Smooth muscle cell (in vitro differentiated cells): ENCODE measurements at regions not wholly inside any gene's neighbourhood (a gene's known extent, or its start where the extent isn't known, plus 50 kb on each side); places are given as distances from the start of the nearest gene placed in this dataset.

Experiments
- DNase-seq: peaks from one replicate; lab custom pipeline; 2025; ENCODE audit not compliant: unreplicated experiment; lab: John Stamatoyannopoulos, UW
- H2AFZ ChIP-seq: fragments of 200-600 bp; sonication (generic); 2 replicates; pipeline ENCODE4 v1.6.0; 2016; ENCODE audit warnings: antibody characterized with exemption, low read depth, mild to moderate bottlenecking
- H3F3A ChIP-seq: fragments of 200-600 bp; sonication (generic); 2 replicates; pipeline ENCODE4 v1.6.0; 2017; ENCODE audit warnings: antibody characterized with exemption, low read depth
- H3K27ac ChIP-seq: fragments of 200-600 bp; sonication (generic); 2 replicates; pipeline ENCODE4 v1.5.1; 2016; ENCODE audit warnings: low read depth, mild to moderate bottlenecking
- H3K27me3 ChIP-seq: fragments of 200-600 bp; sonication (generic); 2 replicates; pipeline ENCODE4 v1.6.1; 2016; ENCODE audit warnings: low read depth, mild to moderate bottlenecking
- H3K36me3 ChIP-seq: fragments of 200-600 bp; sonication (generic); 2 replicates; pipeline ENCODE4 v1.5.1; 2016; ENCODE audit warnings: low read depth
- H3K4me1 ChIP-seq: fragments of 200-600 bp; sonication (generic); 2 replicates; pipeline ENCODE4 v1.5.1; 2016; ENCODE audit warnings: low read depth
- H3K4me2 ChIP-seq: fragments of 200-600 bp; sonication (generic); 2 replicates; pipeline ENCODE4 v1.6.0; 2016; ENCODE audit warnings: mild to moderate bottlenecking
- H3K4me3 ChIP-seq: fragments of 200-600 bp; sonication (generic); 2 replicates; pipeline ENCODE4 v1.5.1; 2016; ENCODE audit warnings: mild to moderate bottlenecking
- H3K79me2 ChIP-seq: fragments of 200-600 bp; sonication (generic); 2 replicates; pipeline ENCODE4 v1.6.0; 2016; ENCODE audit warnings: low read depth, mild to moderate bottlenecking
- H3K9ac ChIP-seq: fragments of 200-600 bp; sonication (generic); 2 replicates; pipeline ENCODE4 v1.6.0; 2016; ENCODE audit warnings: low read depth
- H3K9me3 ChIP-seq: fragments of 200-600 bp; sonication (generic); replicated peaks from 2 replicates; pipeline ENCODE4 v1.5.1; 2016; ENCODE audit warnings: low read depth
- H4K20me1 ChIP-seq: fragments of 200-600 bp; sonication (generic); 2 replicates; pipeline ENCODE4 v1.6.0; 2016; ENCODE audit warnings: low read depth
- CTCF ChIP-seq: fragments of 200-600 bp; sonication (generic); IDR thresholded peaks from 2 replicates; pipeline ENCODE4 v1.5.1; 2017; ENCODE audit warnings: borderline replicate concordance, mild to moderate bottlenecking, antibody characterized with exemption; ENCODE audit not compliant: insufficient read depth, poor library complexity, severe bottlenecking
- WGBS: methylation state at CpG from one replicate; pipeline ENCODE4 v1.1.7; 2016; ENCODE audit warnings: low lambda C conversion rate; 5-methylcytosine and 5-hydroxymethylcytosine counted together

DNA sequence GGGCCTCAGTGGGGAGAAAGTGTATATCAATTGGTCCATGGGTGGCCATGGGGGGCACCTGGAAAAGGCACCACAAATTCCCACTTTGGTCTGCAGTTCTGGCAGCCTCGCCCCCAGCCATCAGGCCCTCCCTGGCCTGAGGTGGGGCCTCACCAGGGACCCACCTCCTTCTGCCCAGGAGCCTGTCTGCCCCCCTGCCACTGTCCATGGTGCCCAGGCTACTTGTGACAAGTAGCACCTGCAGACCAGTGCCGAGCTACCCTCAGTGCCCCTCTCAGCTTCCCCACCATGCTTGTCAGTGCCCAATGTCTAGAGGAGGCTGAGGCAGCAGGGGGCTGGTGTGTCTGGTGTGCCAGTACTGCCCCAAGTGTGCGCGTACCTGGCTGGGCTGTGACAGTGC, 87.1 kb upstream of the PAXBP1 start:
- Histone ChIP-seq H3K4me3 (no peak overlapping the region), H4K20me1 (no peaks in the 10 kb centered on the region), H3K9ac (no peak overlapping the region), H3K4me1 (no peaks in the 10 kb centered on the region), H2AFZ (no peak overlapping the region), H3K27ac (no peak overlapping the region), H3K9me3 (peaks cover 3% of the 10 kb centered on the region), H3K79me2 (no peaks in the 10 kb centered on the region), H3F3A (no peaks in the 10 kb centered on the region), H3K27me3 (peaks cover 13% of the 10 kb centered on the region), H3K4me2 (no peak overlapping the region), H3K36me3 (no peaks in the 10 kb centered on the region)
- WGBS = 98% methylated on average over 4 of the region's 4 CpGs
- no peak for TF ChIP-seq CTCF
- DNase-seq = no peak

- Histone ChIP-seq H2AFZ (no peak overlapping the region), H3K4me2 (no peak overlapping the region), H3K36me3 (no peaks in the 10 kb centered on the region), H3K9ac (no peak overlapping the region), H3K27ac (no peak overlapping the region), H3K4me1 (no peaks in the 10 kb centered on the region), H4K20me1 (no peaks in the 10 kb centered on the region), H3F3A (no peaks in the 10 kb centered on the region), H3K4me3 (no peak overlapping the region), H3K27me3 (peaks cover 13% of the 10 kb centered on the region), H3K9me3 (no peaks in the 10 kb centered on the region), H3K79me2 (no peaks in the 10 kb centered on the region)
- no peak for DNase-seq
- TF ChIP-seq CTCF = no peak
Measured at GRCh38 chr21:32860399-32860798, 88.8 kb upstream of the PAXBP1 start.

GRCh38 chr21:32861866-32862265, 90.3 kb upstream of the PAXBP1 start:
- no peak for DNase-seq

More at GRCh38 chr21:32861866-32862265, 90.3 kb upstream of the PAXBP1 start:
- peaks cover 19% of the 10 kb centered on the region for H3K27me3 ChIP-seq
- H3K4me2 ChIP-seq = no peak overlapping the region
- H4K20me1 ChIP-seq = no peaks in the 10 kb centered on the region
- no peaks in the 10 kb centered on the region for H3K79me2 ChIP-seq
- no peak for TF ChIP-seq CTCF
- H3K9ac ChIP-seq = no peak overlapping the region
- H3F3A ChIP-seq = no peaks in the 10 kb centered on the region
- no peaks in the 10 kb centered on the region for H3K9me3 ChIP-seq
- no peaks in the 10 kb centered on the region for H3K4me1 ChIP-seq
- WGBS = 94% methylated on average over 4 of the region's 4 CpGs
- no peak overlapping the region for H3K4me3 ChIP-seq
- no peak overlapping the region for H3K27ac ChIP-seq
- no peaks in the 10 kb centered on the region for H3K36me3 ChIP-seq
- H2AFZ ChIP-seq = no peak overlapping the region
